ENCODE measurements at regions not wholly inside any gene's neighbourhood (a gene's known extent, or its start where the extent isn't known, plus 50 kb on each side); places are given as distances from the start of the nearest gene placed in this dataset.

DNA sequence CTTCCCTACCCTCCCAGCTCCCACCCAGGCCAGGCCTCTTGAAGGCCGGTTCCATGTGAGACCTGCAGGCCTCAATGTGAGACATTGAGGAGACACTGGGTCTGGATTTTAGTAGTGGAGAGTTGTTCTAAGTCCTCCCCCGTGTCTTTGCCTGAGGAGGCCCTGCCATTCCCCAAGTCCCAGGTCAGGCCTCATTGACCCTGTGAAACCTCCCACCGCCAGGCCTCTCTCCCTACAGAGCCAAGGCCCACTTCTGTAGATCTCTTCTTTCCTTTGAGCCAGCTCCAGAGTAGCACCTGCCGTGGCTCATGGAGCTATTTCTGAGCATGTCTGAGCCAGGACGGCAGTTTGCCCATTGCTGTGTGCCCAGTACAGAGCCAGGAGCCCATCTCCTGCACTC, 1419.6 kb downstream of the TBC1D22A start:
- H3K27ac ChIP-seq (ENCODE audit: low read depth, low read length) = no peak overlapping the region
- TF ChIP-seq, protein P1, sequence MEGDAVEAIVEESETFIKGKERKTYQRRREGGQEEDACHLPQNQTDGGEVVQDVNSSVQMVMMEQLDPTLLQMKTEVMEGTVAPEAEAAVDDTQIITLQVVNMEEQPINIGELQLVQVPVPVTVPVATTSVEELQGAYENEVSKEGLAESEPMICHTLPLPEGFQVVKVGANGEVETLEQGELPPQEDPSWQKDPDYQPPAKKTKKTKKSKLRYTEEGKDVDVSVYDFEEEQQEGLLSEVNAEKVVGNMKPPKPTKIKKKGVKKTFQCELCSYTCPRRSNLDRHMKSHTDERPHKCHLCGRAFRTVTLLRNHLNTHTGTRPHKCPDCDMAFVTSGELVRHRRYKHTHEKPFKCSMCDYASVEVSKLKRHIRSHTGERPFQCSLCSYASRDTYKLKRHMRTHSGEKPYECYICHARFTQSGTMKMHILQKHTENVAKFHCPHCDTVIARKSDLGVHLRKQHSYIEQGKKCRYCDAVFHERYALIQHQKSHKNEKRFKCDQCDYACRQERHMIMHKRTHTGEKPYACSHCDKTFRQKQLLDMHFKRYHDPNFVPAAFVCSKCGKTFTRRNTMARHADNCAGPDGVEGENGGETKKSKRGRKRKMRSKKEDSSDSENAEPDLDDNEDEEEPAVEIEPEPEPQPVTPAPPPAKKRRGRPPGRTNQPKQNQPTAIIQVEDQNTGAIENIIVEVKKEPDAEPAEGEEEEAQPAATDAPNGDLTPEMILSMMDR (IDR thresholded peaks at IDR 0.05; ENCODE audit: insufficient read depth, low read length, poor library complexity, severe bottlenecking) = no peak
- TF ChIP-seq EZH2phosphoT487 (conservative IDR thresholded peaks at IDR 0.05; ENCODE audit: low read length) = no peak
- H3K4me3 ChIP-seq (ENCODE audit: insufficient read depth, low read length, poor library complexity, severe bottlenecking) = no peak overlapping the region
- no peaks in the 10 kb centered on the region for H3K9me3 ChIP-seq (ENCODE audit: insufficient read depth, low read length)
- H3K9me2 ChIP-seq (replicated peaks; ENCODE audit: insufficient read depth, low read length) = no peaks in the 10 kb centered on the region
- H3F3A ChIP-seq (ENCODE audit: insufficient read depth) = no peaks in the 10 kb centered on the region
- no peaks in the 10 kb centered on the region for H3K36me3 ChIP-seq (ENCODE audit: low read length)
- H3K79me2 ChIP-seq (ENCODE audit: insufficient read depth, low read length) = no peaks in the 10 kb centered on the region
- no peak overlapping the region for H3K4me2 ChIP-seq (ENCODE audit: low read depth, low read length, poor library complexity, severe bottlenecking)
- no peak overlapping the region for H2AFZ ChIP-seq (ENCODE audit: low read depth, low read length, severe bottlenecking)
- no peaks in the 10 kb centered on the region for H4K20me1 ChIP-seq (ENCODE audit: low read depth, low read length)
- H3K27me3 ChIP-seq (ENCODE audit: low read length) = no peaks in the 10 kb centered on the region
- H3K9ac ChIP-seq (ENCODE audit: low read length) = no peak overlapping the region

DNA sequence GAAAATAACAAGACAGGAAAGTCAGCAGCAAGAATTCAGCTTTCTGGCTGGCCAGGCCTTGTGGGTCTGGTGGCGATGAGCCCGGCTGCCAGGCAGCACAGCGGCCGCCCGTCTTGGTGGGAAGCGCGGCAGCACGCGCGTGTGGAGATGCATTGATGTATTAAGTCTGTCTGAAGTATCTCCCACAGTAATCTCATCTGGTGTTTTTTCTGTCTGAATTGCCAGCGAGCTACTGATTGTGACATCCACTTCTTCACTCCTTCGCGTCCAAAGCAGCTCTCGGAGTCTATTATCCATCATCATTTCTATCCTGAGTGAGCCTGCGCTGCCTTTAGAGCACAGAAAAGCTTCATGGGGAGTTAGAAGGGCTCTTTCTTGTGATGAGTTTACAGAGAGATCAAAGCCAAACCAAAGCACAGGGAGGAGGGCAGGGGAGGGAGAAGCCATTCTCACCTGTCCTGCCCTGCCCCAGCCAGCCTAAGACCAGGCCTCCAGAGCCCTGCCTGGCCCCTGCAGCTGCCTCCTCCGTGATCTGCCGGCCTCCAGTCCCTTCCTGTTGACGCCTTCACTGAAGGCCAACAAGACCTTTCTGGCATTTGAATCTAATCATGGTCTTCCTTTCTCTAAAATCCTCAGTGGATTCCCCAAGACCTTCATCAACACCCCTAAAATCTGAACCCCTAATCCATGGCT, 1419.0 kb downstream of the TBC1D22A start:
- H3K27me3 ChIP-seq (ENCODE audit: low read length) = no peaks in the 10 kb centered on the region
- no peak overlapping the region for H3K27ac ChIP-seq (ENCODE audit: low read depth, low read length)
- H3K4me2 ChIP-seq (ENCODE audit: low read depth, low read length, poor library complexity, severe bottlenecking) = no peak overlapping the region
- no peaks in the 10 kb centered on the region for H4K20me1 ChIP-seq (ENCODE audit: low read depth, low read length)
- H3K9ac ChIP-seq (ENCODE audit: low read length) = no peak overlapping the region
- H3K9me2 ChIP-seq (replicated peaks; ENCODE audit: insufficient read depth, low read length) = no peaks in the 10 kb centered on the region
- no peaks in the 10 kb centered on the region for H3K79me2 ChIP-seq (ENCODE audit: insufficient read depth, low read length)
- H3K36me3 ChIP-seq (ENCODE audit: low read length) = no peaks in the 10 kb centered on the region
- no peaks in the 10 kb centered on the region for H3K9me3 ChIP-seq (ENCODE audit: insufficient read depth, low read length)
- no peak for TF ChIP-seq EZH2phosphoT487 (conservative IDR thresholded peaks at IDR 0.05; ENCODE audit: low read length)
- no peak overlapping the region for H2AFZ ChIP-seq (ENCODE audit: low read depth, low read length, severe bottlenecking)
- H3K4me3 ChIP-seq (ENCODE audit: insufficient read depth, low read length, poor library complexity, severe bottlenecking) = no peak overlapping the region
- no peaks in the 10 kb centered on the region for H3F3A ChIP-seq (ENCODE audit: insufficient read depth)

- Histone ChIP-seq H3K27ac (ENCODE audit: low read depth, low read length) (no peak overlapping the region), H3K27me3 (ENCODE audit: low read length) (no peaks in the 10 kb centered on the region), H2AFZ (ENCODE audit: low read depth, low read length, severe bottlenecking) (no peak overlapping the region), H3K79me2 (ENCODE audit: insufficient read depth, low read length) (no peaks in the 10 kb centered on the region), H3K9me3 (ENCODE audit: insufficient read depth, low read length) (no peaks in the 10 kb centered on the region), H3F3A (ENCODE audit: insufficient read depth) (no peaks in the 10 kb centered on the region), H4K20me1 (ENCODE audit: low read depth, low read length) (no peaks in the 10 kb centered on the region), H3K4me3 (ENCODE audit: insufficient read depth, low read length, poor library complexity, severe bottlenecking) (no peak overlapping the region), H3K9me2 (replicated peaks; ENCODE audit: insufficient read depth, low read length) (no peaks in the 10 kb centered on the region), H3K9ac (ENCODE audit: low read length) (no peak overlapping the region), H3K36me3 (ENCODE audit: low read length) (no peaks in the 10 kb centered on the region), H3K4me2 (ENCODE audit: low read depth, low read length, poor library complexity, severe bottlenecking) (no peak overlapping the region)
- TF ChIP-seq EZH2phosphoT487 (conservative IDR thresholded peaks at IDR 0.05; ENCODE audit: low read length) = no peak
- TF ChIP-seq, protein P1 (IDR thresholded peaks at IDR 0.05; ENCODE audit: insufficient read depth, low read length, poor library complexity, severe bottlenecking) = no peak
These were observed 1418.2 kb downstream of the TBC1D22A start for GRCh38 chr22:48180631-48181030.
